ENCODE measurements at regions not wholly inside any gene's neighbourhood (a gene's known extent, or its start where the extent isn't known, plus 50 kb on each side); places are given as distances from the start of the nearest gene placed in this dataset.

GRCh38 chr10:53469383-53469782 lies 696.8 kb upstream of the MBL2 start:
- H3K9me3 ChIP-seq: no peaks in the 10 kb centered on the region
- no peaks in the 10 kb centered on the region for H3K36me3 ChIP-seq (ENCODE audit: control insufficient read depth, insufficient read depth, low read length)
- Mint-ChIP-seq H3K27ac (ENCODE audit: unreplicated experiment) (no peak overlapping the region), H3K9me3 (ENCODE audit: unreplicated experiment) (no peaks in the 10 kb centered on the region), H3K36me3 (ENCODE audit: insufficient read depth, unreplicated experiment) (no peaks in the 10 kb centered on the region), H3K4me3 (ENCODE audit: unreplicated experiment) (no peak overlapping the region), H3K27me3 (ENCODE audit: insufficient read depth, unreplicated experiment) (no peaks in the 10 kb centered on the region), H3K4me1 (ENCODE audit: low read depth, unreplicated experiment) (no peaks in the 10 kb centered on the region)
- no peaks in the 10 kb centered on the region for H3K27me3 ChIP-seq (replicated peaks; ENCODE audit: control insufficient read depth, insufficient read depth, low read length)
- CTCF ChIA-PET: no interaction called here
- no peak for DNase-seq
- H3K4me1 ChIP-seq: no peaks in the 10 kb centered on the region
- no peak for TF ChIP-seq CTCF (IDR thresholded peaks at IDR 0.05; ENCODE audit: insufficient read depth in 1 of 2, low read depth in 1 of 2, low read length in 1 of 2, severe bottlenecking in 1 of 2, unreplicated experiment in 1 of 2)
- no TSS peak for BruUV-seq (replicated peaks)
- no peak overlapping the region for H3K4me3 ChIP-seq (ENCODE audit: low read depth, low read length)
- POLR2A ChIA-PET: no interaction called here
- intact Hi-C loops (cut with micrococcal nuclease; ENCODE audit: unreplicated experiment): no loop called here

GRCh38 chr10:53463539-53463938 lies 691.0 kb upstream of the MBL2 start:
- Histone ChIP-seq H3K4me3 (ENCODE audit: low read depth, low read length) (no peak overlapping the region), H3K27me3 (replicated peaks; ENCODE audit: control insufficient read depth, insufficient read depth, low read length) (no peaks in the 10 kb centered on the region), H3K36me3 (ENCODE audit: control insufficient read depth, insufficient read depth, low read length) (no peaks in the 10 kb centered on the region), H3K4me1 (no peaks in the 10 kb centered on the region), H3K9me3 (no peaks in the 10 kb centered on the region)
- Mint-ChIP-seq H3K9me3 (ENCODE audit: unreplicated experiment) (no peaks in the 10 kb centered on the region), H3K27ac (ENCODE audit: unreplicated experiment) (no peak overlapping the region), H3K36me3 (ENCODE audit: insufficient read depth, unreplicated experiment) (no peaks in the 10 kb centered on the region), H3K4me1 (ENCODE audit: low read depth, unreplicated experiment) (no peaks in the 10 kb centered on the region), H3K4me3 (ENCODE audit: unreplicated experiment) (no peak overlapping the region), H3K27me3 (ENCODE audit: insufficient read depth, unreplicated experiment) (peaks cover 4% of the 10 kb centered on the region)
- ChIA-PET CTCF (no interaction called here), POLR2A (no interaction called here)
- BruUV-seq (replicated peaks): no TSS peak
- TF ChIP-seq CTCF (IDR thresholded peaks at IDR 0.05; ENCODE audit: insufficient read depth in 1 of 2, low read depth in 1 of 2, low read length in 1 of 2, severe bottlenecking in 1 of 2, unreplicated experiment in 1 of 2): no peak
- DNase-seq: no peak
- intact Hi-C loops (cut with micrococcal nuclease; ENCODE audit: unreplicated experiment): no loop called here

- Histone ChIP-seq H3K36me3 (ENCODE audit: control insufficient read depth, insufficient read depth, low read length) (no peaks in the 10 kb centered on the region), H3K4me3 (ENCODE audit: low read depth, low read length) (no peak overlapping the region), H3K27me3 (replicated peaks; ENCODE audit: control insufficient read depth, insufficient read depth, low read length) (no peaks in the 10 kb centered on the region), H3K4me1 (no peaks in the 10 kb centered on the region), H3K9me3 (no peaks in the 10 kb centered on the region)
- no peaks in the 10 kb centered on the region for H3K9me3 Mint-ChIP-seq (ENCODE audit: unreplicated experiment)
- no TSS peak for BruUV-seq (replicated peaks)
- no peak for TF ChIP-seq CTCF (IDR thresholded peaks at IDR 0.05; ENCODE audit: insufficient read depth in 1 of 2, low read depth in 1 of 2, low read length in 1 of 2, severe bottlenecking in 1 of 2, unreplicated experiment in 1 of 2)
- no peaks in the 10 kb centered on the region for H3K4me1 Mint-ChIP-seq (ENCODE audit: low read depth, unreplicated experiment)
- no peak for DNase-seq
- POLR2A ChIA-PET: no interaction called here
- CTCF ChIA-PET: no interaction called here
- no peak overlapping the region for H3K27ac Mint-ChIP-seq (ENCODE audit: unreplicated experiment)
- intact Hi-C loops (cut with micrococcal nuclease; ENCODE audit: unreplicated experiment): loop anchor here (10.0 kb wide), 1 partner anchor 573 kb away; no protein-coding TSS in a partner anchor
- no peak overlapping the region for H3K4me3 Mint-ChIP-seq (ENCODE audit: unreplicated experiment)
- no peaks in the 10 kb centered on the region for H3K36me3 Mint-ChIP-seq (ENCODE audit: insufficient read depth, unreplicated experiment)
- H3K27me3 Mint-ChIP-seq (ENCODE audit: insufficient read depth, unreplicated experiment): peaks cover 4% of the 10 kb centered on the region
Measured at GRCh38 chr10:53458007-53458406, 685.4 kb upstream of the MBL2 start.
